ENCODE measurements at regions not wholly inside any gene's neighbourhood (a gene's known extent, or its start where the extent isn't known, plus 50 kb on each side); places are given as distances from the start of the nearest gene placed in this dataset.

DNA sequence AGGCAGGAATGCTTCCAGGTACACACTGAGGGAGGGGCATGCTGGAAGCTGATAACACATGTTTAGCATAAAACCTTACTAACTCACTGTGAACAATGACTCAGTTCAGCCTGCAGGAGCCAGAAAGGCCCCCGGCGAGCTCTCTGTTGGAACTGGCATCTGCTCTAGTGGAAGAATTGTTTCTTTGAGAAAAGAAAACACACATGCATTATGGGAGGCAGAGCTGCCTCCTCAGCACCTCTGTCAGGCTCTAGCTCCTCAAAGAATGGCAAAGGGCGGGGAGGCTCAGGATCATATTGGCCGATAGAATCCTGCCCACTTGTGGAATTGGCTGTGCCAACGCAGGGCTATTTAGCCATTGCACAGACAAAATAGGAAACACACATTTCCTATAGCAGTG, 338.3 kb downstream of the CXCL12 start:
- intact Hi-C loops (cut with micrococcal nuclease), result no loop called here
- no peak overlapping the region for H3K4me2 ChIP-seq (replicated peaks; ENCODE audit: extremely low read depth, low read length, poor library complexity, severe bottlenecking)
- H3K27me3 Mint-ChIP-seq (ENCODE audit: low read depth in 3 of 3), result peaks cover 4 to 18% (median 12%) of the 10 kb centered on the region in 3 donors

GRCh38 chr10:44045020-44045419, 339.9 kb downstream of the CXCL12 start:
- H3K9ac ChIP-seq (ENCODE audit: insufficient read depth, low read length, poor library complexity, severe bottlenecking), result no peak overlapping the region
- WGBS (ENCODE audit: insufficient coverage), result 88% methylated on average over 5 of the region's 6 CpGs
- no peaks in the 10 kb centered on the region for H3K27me3 ChIP-seq (ENCODE audit: control insufficient read depth in 2 of 2, insufficient read depth in 2 of 2, low read length in 2 of 2)
- H3K27me3 Mint-ChIP-seq (ENCODE audit: low read depth in 3 of 3), result peaks cover 6 to 16% (median 12%) of the 10 kb centered on the region in 3 donors
- H3K9me3 ChIP-seq (replicated peaks in 1 of 2; ENCODE audit: control insufficient read depth in 1 of 2, insufficient read depth in 1 of 2, low read length in 2 of 2), result no peaks in the 10 kb centered on the region
- H3K36me3 Mint-ChIP-seq, result no peaks in the 10 kb centered on the region
- H3K4me2 ChIP-seq (replicated peaks; ENCODE audit: extremely low read depth, low read length, poor library complexity, severe bottlenecking), result no peak overlapping the region
- H3K9me3 Mint-ChIP-seq, result peaks cover 0 to 2% (median 0%) of the 10 kb centered on the region in 7 donors
- H2AFZ ChIP-seq (ENCODE audit: insufficient read depth, low read depth, low read length, poor library complexity, severe bottlenecking), result no peak overlapping the region
- H4K20me1 ChIP-seq (ENCODE audit: insufficient read depth, low read length), result no peaks in the 10 kb centered on the region
- H3K4me1 ChIP-seq (ENCODE audit: control insufficient read depth in 1 of 2, insufficient read depth in 2 of 2, low read length in 2 of 2), result no peaks in the 10 kb centered on the region
- no peaks in the 10 kb centered on the region for H3K79me2 ChIP-seq (ENCODE audit: insufficient read depth, low read length)
- intact Hi-C loops (cut with micrococcal nuclease), result no loop called here
- no peak overlapping the region for H3K27ac ChIP-seq (ENCODE audit: low read depth in 1 of 2, low read length in 2 of 2)
- no peak overlapping the region for H3K4me3 ChIP-seq (replicated peaks in 1 of 3; ENCODE audit: low read depth in 2 of 3, low read length in 3 of 3)
- TF ChIP-seq, protein P1, sequence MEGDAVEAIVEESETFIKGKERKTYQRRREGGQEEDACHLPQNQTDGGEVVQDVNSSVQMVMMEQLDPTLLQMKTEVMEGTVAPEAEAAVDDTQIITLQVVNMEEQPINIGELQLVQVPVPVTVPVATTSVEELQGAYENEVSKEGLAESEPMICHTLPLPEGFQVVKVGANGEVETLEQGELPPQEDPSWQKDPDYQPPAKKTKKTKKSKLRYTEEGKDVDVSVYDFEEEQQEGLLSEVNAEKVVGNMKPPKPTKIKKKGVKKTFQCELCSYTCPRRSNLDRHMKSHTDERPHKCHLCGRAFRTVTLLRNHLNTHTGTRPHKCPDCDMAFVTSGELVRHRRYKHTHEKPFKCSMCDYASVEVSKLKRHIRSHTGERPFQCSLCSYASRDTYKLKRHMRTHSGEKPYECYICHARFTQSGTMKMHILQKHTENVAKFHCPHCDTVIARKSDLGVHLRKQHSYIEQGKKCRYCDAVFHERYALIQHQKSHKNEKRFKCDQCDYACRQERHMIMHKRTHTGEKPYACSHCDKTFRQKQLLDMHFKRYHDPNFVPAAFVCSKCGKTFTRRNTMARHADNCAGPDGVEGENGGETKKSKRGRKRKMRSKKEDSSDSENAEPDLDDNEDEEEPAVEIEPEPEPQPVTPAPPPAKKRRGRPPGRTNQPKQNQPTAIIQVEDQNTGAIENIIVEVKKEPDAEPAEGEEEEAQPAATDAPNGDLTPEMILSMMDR (IDR thresholded peaks at IDR 0.05), result no peak
- H3K4me1 Mint-ChIP-seq, result peaks cover 2% of the 10 kb centered on the region
- DNase-seq, result no peak
- no peak overlapping the region for H3K4me3 Mint-ChIP-seq
- H3K36me3 ChIP-seq (replicated peaks in 1 of 2; ENCODE audit: control insufficient read depth in 1 of 2, insufficient read depth in 2 of 2, low read length in 2 of 2), result no peaks in the 10 kb centered on the region
- no peak overlapping the region for H3K27ac Mint-ChIP-seq

More for the DNA sequence above, 338.3 kb downstream of the CXCL12 start:
- Histone ChIP-seq H2AFZ (ENCODE audit: insufficient read depth, low read depth, low read length, poor library complexity, severe bottlenecking) (no peak overlapping the region), H3K9ac (ENCODE audit: insufficient read depth, low read length, poor library complexity, severe bottlenecking) (no peak overlapping the region), H3K36me3 (replicated peaks in 1 of 2; ENCODE audit: control insufficient read depth in 1 of 2, insufficient read depth in 2 of 2, low read length in 2 of 2) (no peaks in the 10 kb centered on the region), H4K20me1 (ENCODE audit: insufficient read depth, low read length) (no peaks in the 10 kb centered on the region), H3K27ac (ENCODE audit: low read depth in 1 of 2, low read length in 2 of 2) (no peak overlapping the region), H3K79me2 (ENCODE audit: insufficient read depth, low read length) (no peaks in the 10 kb centered on the region), H3K4me3 (replicated peaks in 1 of 3; ENCODE audit: low read depth in 2 of 3, low read length in 3 of 3) (no peak overlapping the region), H3K27me3 (ENCODE audit: control insufficient read depth in 2 of 2, insufficient read depth in 2 of 2, low read length in 2 of 2) (no peaks in the 10 kb centered on the region), H3K4me1 (ENCODE audit: control insufficient read depth in 1 of 2, insufficient read depth in 2 of 2, low read length in 2 of 2) (no peaks in the 10 kb centered on the region), H3K9me3 (replicated peaks in 1 of 2; ENCODE audit: control insufficient read depth in 1 of 2, insufficient read depth in 1 of 2, low read length in 2 of 2) (no peaks in the 10 kb centered on the region)
- Mint-ChIP-seq H3K4me3 (no peak overlapping the region), H3K27ac (no peak overlapping the region), H3K9me3 (peaks cover 0 to 1% (median 0%) of the 10 kb centered on the region in 7 donors), H3K4me1 (peaks cover 2% of the 10 kb centered on the region), H3K36me3 (no peaks in the 10 kb centered on the region)
- 74% methylated on average over 5 of the region's 5 CpGs for WGBS (ENCODE audit: insufficient coverage)
- DNase-seq, result no peak
- TF ChIP-seq, protein P1 (IDR thresholded peaks at IDR 0.05), result no peak
